Lung (tissue), 11 donors: ENCODE measurements at regions not wholly inside any gene's neighbourhood (a gene's known extent, or its start where the extent isn't known, plus 50 kb on each side); places are given as distances from the start of the nearest gene placed in this dataset.

Experiments
- ATAC-seq: fragments of 200-7000 bp; cut with Tn5 transposase; one replicate; pipeline ENCODE4 v1.9.1; 2020; ENCODE audit warnings: moderate number of reproducible peaks; ENCODE audit not compliant: insufficient read depth, low FRiP score
- DNase-seq, 3 donors: peaks; one replicate each; pipeline ENCODE4 v3.0.0-alpha.2; 2013 to 2017
- H3K27ac ChIP-seq, 2 donors: one replicate each; pipeline ENCODE4 v1.5.1; 2013; ENCODE audit warnings: mild to moderate bottlenecking in 2 of 2, moderate library complexity in 2 of 2, control low read depth in 1 of 2, inconsistent platforms in 1 of 2, low read depth in 1 of 2, low read length in 1 of 2
- H3K27me3 ChIP-seq, 3 donors: one replicate each; pipeline ENCODE4 v1.5.1; 2013; ENCODE audit warnings: low read length in 2 of 3; ENCODE audit not compliant: control insufficient read depth in 3 of 3, insufficient read depth in 3 of 3
- H3K36me3 ChIP-seq, 4 donors: one replicate each; pipeline ENCODE4 v1.5.1; 2013; ENCODE audit warnings: low read length in 4 of 4, mild to moderate bottlenecking in 1 of 4, moderate library complexity in 1 of 4; ENCODE audit not compliant: control insufficient read depth in 4 of 4, insufficient read depth in 4 of 4
- H3K4me1 ChIP-seq, 5 donors: one replicate each; pipeline ENCODE4 v1.5.1; 2013; ENCODE audit warnings: low read length in 5 of 5, mild to moderate bottlenecking in 2 of 5, moderate library complexity in 1 of 5; ENCODE audit not compliant: control insufficient read depth in 5 of 5, insufficient read depth in 5 of 5
- H3K4me3 ChIP-seq: one replicate; pipeline ENCODE4 v1.5.1; 2013; ENCODE audit warnings: mild to moderate bottlenecking, control low read depth, moderate library complexity
- H3K9ac ChIP-seq, 2 donors: one replicate each; pipeline ENCODE4 v1.5.1; 2013; ENCODE audit warnings: low read length in 2 of 2, control low read depth in 1 of 2; ENCODE audit not compliant: insufficient read depth in 1 of 2
- H3K9me3 ChIP-seq, 4 donors: one replicate each; pipeline ENCODE4 v1.5.1; 2013; ENCODE audit warnings: low read length in 3 of 4, mild to moderate bottlenecking in 1 of 4, moderate library complexity in 1 of 4; ENCODE audit not compliant: control insufficient read depth in 4 of 4, insufficient read depth in 3 of 4
- CTCF ChIP-seq: IDR thresholded peaks from 2 replicates; pipeline ENCODE4 v1.5.1; 2012; ENCODE audit warnings: mild to moderate bottlenecking; ENCODE audit errors: control extremely low read depth, extremely low read depth
- WGBS, 2 donors: extraction: QIAGEN DNeasy Blood & Tissue Kit; methylation state at CpG; one replicate each; pipeline ENCODE4 v1.1.7; 2013; 5-methylcytosine and 5-hydroxymethylcytosine counted together
- donor health status: control.
- donor health status: control.
- donor health status: Bipolar disorder and iron deficiency.
- donor health status: healthy.
- donor health status: DM: yes; HTN: yes; CAD: no.

GRCh38 chr1:217205578-217205977 is 425.3 kb downstream of the GPATCH2 start:
- Histone ChIP-seq H3K4me1 (no peaks in the 10 kb centered on the region), H3K27ac (no peak overlapping the region), H3K36me3 (no peaks in the 10 kb centered on the region), H3K4me3 (no peak overlapping the region), H3K9ac (no peak overlapping the region), H3K27me3 (no peaks in the 10 kb centered on the region), H3K9me3 (peaks cover 0 to 3% (median 0%) of the 10 kb centered on the region in 4 donors)
- DNase-seq (no peak), ATAC-seq (no peak)
- TF ChIP-seq CTCF = no peak
- WGBS, 2 donors = 76 to 91% methylated on average over 4 of the region's 4 CpGs

- Histone ChIP-seq H3K9ac (no peak overlapping the region), H3K4me1 (no peaks in the 10 kb centered on the region), H3K27ac (no peak overlapping the region), H3K9me3 (no peaks in the 10 kb centered on the region), H3K4me3 (no peak overlapping the region), H3K36me3 (no peaks in the 10 kb centered on the region), H3K27me3 (no peaks in the 10 kb centered on the region)
- ATAC-seq = no peak
- 78 to 79% methylated on average over 1 of the region's 1 CpG for WGBS, 2 donors
- no peak for TF ChIP-seq CTCF
- DNase-seq = no peak
Measured at GRCh38 chr1:217196616-217197015, 434.3 kb downstream of the GPATCH2 start.

- Histone ChIP-seq H3K36me3 (no peaks in the 10 kb centered on the region), H3K9ac (no peak overlapping the region), H3K27me3 (no peaks in the 10 kb centered on the region), H3K4me3 (no peak overlapping the region), H3K9me3 (peaks cover 0 to 3% (median 1%) of the 10 kb centered on the region in 4 donors), H3K4me1 (peaks cover 0 to 6% (median 0%) of the 10 kb centered on the region in 5 donors), H3K27ac (no peak overlapping the region)
- ATAC-seq (no peak), DNase-seq (no peak)
- no peak for TF ChIP-seq CTCF
- 81 to 83% methylated on average over 3 of the region's 3 CpGs for WGBS, 2 donors
Measured at GRCh38 chr1:217193151-217193550, 437.7 kb downstream of the GPATCH2 start.

- Histone ChIP-seq H3K9me3 (peaks cover 0 to 5% (median 1%) of the 10 kb centered on the region in 4 donors), H3K27ac (no peak overlapping the region), H3K4me3 (no peak overlapping the region), H3K27me3 (no peaks in the 10 kb centered on the region), H3K4me1 (peaks cover 0 to 6% (median 0%) of the 10 kb centered on the region in 5 donors), H3K9ac (no peak overlapping the region), H3K36me3 (no peaks in the 10 kb centered on the region)
- DNase-seq = no peak
- ATAC-seq = no peak
- 70 to 71% methylated on average over 2 of the region's 2 CpGs for WGBS, 2 donors
- no peak for TF ChIP-seq CTCF
Measured at GRCh38 chr1:217191441-217191840, 439.4 kb downstream of the GPATCH2 start.
